Activated CD8-positive, alpha-beta T cell treated with anti-CD3 and anti-CD28 coated beads, Interleukin-2, amount 10 ng/mL, durations not matched to agents 7 days and 5 days (primary cell): ENCODE measurements at regions not wholly inside any gene's neighbourhood (a gene's known extent, or its start where the extent isn't known, plus 50 kb on each side); places are given as distances from the start of the nearest gene placed in this dataset.

Experiments used
- ATAC-seq: fragments of 150-1000 bp; cut with Tn5 transposase; one replicate; pipeline ENCODE4 v1.10.0; 2021; ENCODE audit warnings: moderate library complexity
- CTCF ChIA-PET: fragments of 350-600 bp; sonication (Branson Sonifier 250); formaldehyde crosslinking; loops from one replicate; lab custom pipeline; 2021; ENCODE audit warnings: antibody characterized with exemption; lab: Charles Lee
- POLR2A ChIA-PET: fragments of 350-600 bp; sonication (Branson Sonifier 250); formaldehyde crosslinking; loops from one replicate; lab custom pipeline; 2021; ENCODE audit warnings: antibody characterized with exemption; lab: Charles Lee
- DNase-seq: peaks from one replicate; pipeline ENCODE4 v3.0.0-alpha.2; 2020
- H3K27ac Mint-ChIP-seq: one replicate; pipeline ENCODE4 v1.8.0; 2021; ENCODE audit warnings: mild to moderate bottlenecking, mixed read lengths
- H3K27me3 Mint-ChIP-seq: one replicate; pipeline ENCODE4 v1.8.0; 2021; ENCODE audit warnings: low read depth, mixed read lengths
- H3K36me3 Mint-ChIP-seq: one replicate; pipeline ENCODE4 v1.8.0; 2021; ENCODE audit warnings: low read depth, mixed read lengths
- H3K4me1 Mint-ChIP-seq: one replicate; pipeline ENCODE4 v1.8.0; 2021; ENCODE audit warnings: low read depth, mixed read lengths
- H3K4me3 Mint-ChIP-seq: one replicate; pipeline ENCODE4 v1.8.0; 2021; ENCODE audit warnings: mild to moderate bottlenecking, mixed read lengths
- H3K9me3 Mint-ChIP-seq: one replicate; pipeline ENCODE4 v1.8.0; 2022; ENCODE audit warnings: mixed read lengths; ENCODE audit not compliant: insufficient read depth

DNA sequence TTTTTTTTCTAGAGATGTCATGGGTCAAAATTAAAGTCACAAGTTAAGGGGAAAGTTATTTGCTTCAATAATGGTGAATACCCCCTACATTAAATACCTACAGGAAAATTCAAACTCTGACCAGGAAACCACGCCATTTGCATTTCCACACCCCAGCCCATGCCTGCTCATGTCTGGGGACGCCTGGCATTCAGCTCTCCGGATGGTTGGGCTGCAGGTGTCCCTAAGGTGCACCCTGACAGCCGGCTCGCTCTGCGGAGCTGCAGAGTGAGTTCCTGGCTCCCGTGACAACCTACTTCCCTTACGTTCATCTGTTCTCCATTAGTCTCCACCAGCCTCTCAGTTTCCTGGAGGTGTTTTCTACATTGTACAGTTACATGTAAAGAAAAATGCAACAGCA lies 122.7 kb upstream of the RIOK3 start:
- no peaks in the 10 kb centered on the region for H3K9me3 Mint-ChIP-seq
- ChIA-PET CTCF (interaction anchor here (3.0 kb wide), 1 partner anchor 10 kb away, joined by 8 read pairs; no protein-coding TSS in a partner anchor), POLR2A (no interaction called here)
- ATAC-seq, result no peak
- H3K36me3 Mint-ChIP-seq, result peaks cover 29% of the 10 kb centered on the region
- no peak for DNase-seq
- no peak overlapping the region for H3K27ac Mint-ChIP-seq
- no peaks in the 10 kb centered on the region for H3K27me3 Mint-ChIP-seq
- H3K4me3 Mint-ChIP-seq, result no peak overlapping the region
- H3K4me1 Mint-ChIP-seq, result no peaks in the 10 kb centered on the region

DNA sequence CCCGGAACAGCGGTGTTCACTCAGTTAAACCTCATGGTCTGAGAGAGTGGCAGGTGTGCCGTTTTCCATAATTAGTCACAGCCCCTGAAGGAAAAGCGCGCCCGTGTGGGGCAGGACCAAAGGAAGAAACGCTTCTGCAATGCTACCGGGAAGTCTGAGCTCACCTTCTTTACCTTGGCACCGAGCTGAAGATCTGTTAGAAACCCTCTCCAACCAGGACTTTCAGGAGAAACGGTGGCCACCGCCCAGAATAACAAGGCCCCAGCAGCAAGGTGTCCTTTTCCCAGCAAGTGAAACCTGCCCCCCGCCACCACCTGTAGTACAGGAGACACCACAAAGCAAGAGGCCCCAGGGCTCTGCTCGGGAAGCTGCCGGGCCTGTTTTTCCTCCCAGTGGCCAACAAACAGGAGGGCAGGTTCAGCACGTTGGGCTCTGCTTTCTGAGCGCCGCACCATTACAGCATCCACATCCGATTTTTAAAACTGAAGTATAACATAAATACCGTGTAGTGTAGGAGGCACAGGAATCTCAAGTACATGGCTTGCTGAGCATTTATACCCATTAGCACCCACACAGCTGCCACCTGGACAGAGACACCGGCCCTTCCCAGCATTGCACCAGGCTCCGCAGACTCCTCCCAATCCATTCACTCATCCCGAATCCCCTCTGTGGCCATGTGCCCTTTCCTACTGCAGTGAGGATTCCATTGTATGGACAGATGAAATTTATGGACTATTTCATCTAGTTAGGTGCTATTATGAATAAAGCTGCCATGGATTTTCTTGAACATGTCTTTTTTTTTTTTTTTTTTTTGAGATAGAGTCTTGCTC lies 121.8 kb upstream of the RIOK3 start:
- no peak for DNase-seq
- no peaks in the 10 kb centered on the region for H3K27me3 Mint-ChIP-seq
- ChIA-PET CTCF (interaction anchor here (3.0 kb wide), 1 partner anchor 11 kb away, joined by 8 read pairs; no protein-coding TSS in a partner anchor), POLR2A (no interaction called here)
- no peaks in the 10 kb centered on the region for H3K4me1 Mint-ChIP-seq
- H3K27ac Mint-ChIP-seq, result no peak overlapping the region
- no peak overlapping the region for H3K4me3 Mint-ChIP-seq
- no peaks in the 10 kb centered on the region for H3K9me3 Mint-ChIP-seq
- no peak for ATAC-seq
- H3K36me3 Mint-ChIP-seq, result peaks cover 29% of the 10 kb centered on the region

DNA sequence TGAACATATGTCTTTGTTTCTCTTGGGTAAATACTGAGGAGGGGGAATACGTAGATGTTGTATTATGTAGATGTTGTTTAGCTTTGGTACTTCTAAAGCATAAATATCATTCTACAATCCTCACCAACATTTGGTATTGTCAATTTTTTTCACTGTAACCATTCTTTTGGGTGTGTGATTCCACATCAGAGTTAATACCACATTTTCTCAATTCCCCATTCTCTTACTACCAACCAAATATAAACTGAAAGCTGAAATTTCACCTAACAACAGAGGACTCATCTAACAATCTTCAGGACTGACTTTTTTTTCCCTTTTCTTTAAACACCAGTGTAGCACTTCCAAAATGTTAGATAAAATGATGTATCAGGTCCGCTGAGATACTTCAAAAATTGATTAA lies 120.7 kb upstream of the RIOK3 start:
- POLR2A ChIA-PET, result no interaction called here
- no peak for DNase-seq

DNA sequence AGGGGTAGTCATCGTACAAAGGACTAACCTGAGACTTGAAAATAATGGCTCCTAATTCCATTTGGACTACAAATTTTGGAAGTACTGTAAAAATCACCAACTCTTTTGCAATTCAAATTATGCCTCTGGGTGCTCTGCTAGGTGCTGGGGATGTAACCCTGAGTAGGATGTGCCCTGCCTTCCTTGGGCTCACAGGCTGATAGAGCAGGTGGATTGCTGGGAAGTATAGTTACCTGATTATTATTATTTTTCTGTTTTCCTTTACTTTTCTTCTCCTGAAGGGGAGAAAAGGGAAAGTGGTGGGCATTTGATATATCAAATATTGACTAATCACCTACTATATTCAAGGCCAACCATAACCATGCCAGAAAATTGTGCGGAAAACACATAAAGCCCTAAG lies 119.3 kb upstream of the RIOK3 start:
- POLR2A ChIA-PET, result interaction anchor here (0.6 kb wide), 1 partner anchor 63 kb away, joined by 3 read pairs; no protein-coding TSS in a partner anchor
- Mint-ChIP-seq H3K27me3 (no peaks in the 10 kb centered on the region), H3K4me3 (no peak overlapping the region), H3K9me3 (no peaks in the 10 kb centered on the region), H3K27ac (no peak overlapping the region), H3K36me3 (peaks cover 20% of the 10 kb centered on the region), H3K4me1 (no peaks in the 10 kb centered on the region)
- no peak for ATAC-seq
- CTCF ChIA-PET, result no interaction called here
- DNase-seq, result no peak

More for the DNA sequence above, 120.7 kb upstream of the RIOK3 start:
- Mint-ChIP-seq H3K9me3 (no peaks in the 10 kb centered on the region), H3K4me1 (no peaks in the 10 kb centered on the region), H3K27ac (no peak overlapping the region), H3K4me3 (no peak overlapping the region), H3K36me3 (peaks cover 24% of the 10 kb centered on the region), H3K27me3 (no peaks in the 10 kb centered on the region)
- CTCF ChIA-PET, result interaction anchor here (0.8 to 3.0 kb wide), 2 partner anchors 8 to 12 kb away, joined by 3 to 8 read pairs; no protein-coding TSS in a partner anchor
- no peak for ATAC-seq

DNA sequence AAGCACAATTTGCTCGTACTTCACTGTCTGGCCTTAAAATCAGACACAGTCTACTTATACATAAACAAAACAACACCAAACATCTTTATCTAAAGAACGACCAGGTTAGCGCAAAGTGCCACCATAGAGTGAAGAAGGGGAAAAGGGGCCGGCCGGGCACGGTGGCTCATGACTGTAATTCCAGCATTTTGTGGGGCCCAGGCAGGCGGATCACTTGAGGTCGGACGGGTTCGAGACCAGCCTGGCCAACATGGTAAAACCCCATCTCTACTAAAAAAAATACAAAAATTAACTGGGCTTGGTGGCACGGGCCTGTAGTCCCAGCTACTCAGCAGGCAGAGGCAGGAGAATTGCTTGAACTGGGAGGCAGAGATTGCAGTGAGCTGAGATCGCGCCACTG lies 118.5 kb upstream of the RIOK3 start:
- H3K27ac Mint-ChIP-seq, result no peak overlapping the region
- H3K9me3 Mint-ChIP-seq, result no peaks in the 10 kb centered on the region
- DNase-seq, result no peak
- POLR2A ChIA-PET, result interaction anchor here (0.5 kb wide), 1 partner anchor 24 kb away, joined by 3 read pairs; no protein-coding TSS in a partner anchor
- no peak overlapping the region for H3K4me3 Mint-ChIP-seq
- CTCF ChIA-PET, result no interaction called here
- ATAC-seq, result no peak
- no peaks in the 10 kb centered on the region for H3K4me1 Mint-ChIP-seq
- H3K36me3 Mint-ChIP-seq, result peaks cover 15% of the 10 kb centered on the region
- H3K27me3 Mint-ChIP-seq, result no peaks in the 10 kb centered on the region

DNA sequence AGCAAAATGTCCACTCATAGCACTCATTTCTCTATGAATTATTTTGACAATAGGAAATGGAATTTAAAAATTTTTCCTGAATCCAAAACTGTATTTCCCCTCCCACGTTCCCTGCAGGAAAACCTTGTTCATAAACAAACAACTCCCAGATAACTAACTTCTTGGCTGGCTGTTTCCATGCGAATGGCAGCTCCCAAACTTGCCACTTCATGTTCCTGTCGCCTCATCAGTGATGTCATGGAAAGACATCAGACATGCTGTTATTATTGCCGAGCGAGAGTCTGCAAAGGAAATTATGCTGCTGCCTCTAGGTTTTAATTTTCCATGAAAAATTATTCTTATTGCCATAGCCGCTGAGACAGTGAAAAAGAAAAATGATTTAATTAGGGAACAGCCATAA lies 117.0 kb upstream of the RIOK3 start:
- CTCF ChIA-PET, result no interaction called here

DNA sequence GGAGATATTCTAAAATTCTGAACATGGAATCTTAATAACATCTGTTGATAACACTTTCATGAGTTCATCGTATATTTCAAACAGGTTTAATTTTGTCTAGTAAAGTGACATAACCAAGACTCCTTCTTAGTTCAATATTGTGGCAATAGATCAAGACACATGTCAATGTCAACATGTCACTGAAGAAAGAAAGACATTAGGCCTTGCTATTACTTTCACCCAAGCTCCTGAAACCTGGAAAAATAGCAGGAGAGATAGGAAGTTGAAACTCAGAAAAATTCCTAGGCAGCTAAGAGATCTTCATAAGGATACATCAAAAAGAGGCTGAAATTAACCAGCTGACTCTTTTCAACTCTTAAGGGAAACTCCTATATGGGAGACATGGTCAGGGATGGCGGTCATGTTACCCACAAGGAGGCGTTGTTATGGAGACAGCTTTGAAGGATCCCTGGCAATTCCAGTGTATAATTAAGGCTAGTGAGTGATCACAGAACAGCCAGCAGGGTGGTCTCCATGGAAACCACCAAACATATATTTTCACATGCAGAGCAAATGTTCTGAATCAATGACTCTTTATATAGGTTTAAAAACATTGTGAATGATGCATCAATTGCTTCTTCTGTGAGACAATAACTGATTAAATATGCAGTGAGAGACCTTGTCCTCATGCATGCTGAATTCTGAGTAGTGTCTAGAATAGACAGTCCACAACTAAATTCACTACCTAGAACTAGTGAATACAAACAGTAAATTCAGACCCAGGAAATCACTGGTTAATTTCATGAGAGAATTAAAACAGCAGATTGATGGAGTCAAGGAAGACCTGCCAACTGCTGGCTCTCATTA lies 115.3 kb upstream of the RIOK3 start:
- Mint-ChIP-seq H3K27ac (no peak overlapping the region), H3K4me1 (no peaks in the 10 kb centered on the region), H3K9me3 (no peaks in the 10 kb centered on the region), H3K36me3 (peaks cover 3% of the 10 kb centered on the region), H3K4me3 (no peak overlapping the region), H3K27me3 (no peaks in the 10 kb centered on the region)
- DNase-seq, result no peak
- ATAC-seq, result no peak
- CTCF ChIA-PET, result no interaction called here
- POLR2A ChIA-PET, result interaction anchor here (0.6 kb wide), 1 partner anchor 38 kb away, joined by 3 read pairs; no protein-coding TSS in a partner anchor

More for the DNA sequence above, 117.0 kb upstream of the RIOK3 start:
- Mint-ChIP-seq H3K36me3 (peaks cover 3% of the 10 kb centered on the region), H3K27me3 (no peaks in the 10 kb centered on the region), H3K4me1 (no peaks in the 10 kb centered on the region), H3K4me3 (no peak overlapping the region), H3K9me3 (no peaks in the 10 kb centered on the region), H3K27ac (no peak overlapping the region)
- DNase-seq (no peak), ATAC-seq (no peak)
- POLR2A ChIA-PET, result no interaction called here

DNA sequence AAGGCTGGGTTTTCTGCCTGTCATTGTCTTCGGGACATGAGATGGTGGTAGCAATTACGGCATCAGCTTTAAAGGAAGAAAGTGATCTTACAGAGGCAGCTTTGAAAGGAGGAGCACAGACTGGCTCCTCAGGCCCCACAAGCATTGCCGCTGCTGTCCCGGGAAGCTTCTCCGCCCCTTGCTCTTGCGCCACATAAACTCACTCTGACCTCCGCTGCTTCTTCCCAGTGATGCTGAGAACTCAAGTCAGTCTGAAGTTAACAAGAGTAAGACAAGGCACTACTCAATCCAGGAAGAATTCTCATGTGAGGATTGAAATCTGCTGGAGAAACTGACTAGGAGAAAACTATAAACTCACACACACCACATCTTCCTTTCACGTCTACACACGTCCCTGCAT lies 112.4 kb upstream of the RIOK3 start:
- Mint-ChIP-seq H3K27me3 (no peaks in the 10 kb centered on the region), H3K36me3 (peaks cover 10% of the 10 kb centered on the region), H3K4me1 (no peaks in the 10 kb centered on the region), H3K9me3 (no peaks in the 10 kb centered on the region), H3K27ac (no peak overlapping the region), H3K4me3 (no peak overlapping the region)
- CTCF ChIA-PET, result interaction anchor here (0.7 kb wide), 1 partner anchor 8 kb away, joined by 3 read pairs; no protein-coding TSS in a partner anchor
- DNase-seq (no peak), ATAC-seq (no peak)
- POLR2A ChIA-PET, result no interaction called here

DNA sequence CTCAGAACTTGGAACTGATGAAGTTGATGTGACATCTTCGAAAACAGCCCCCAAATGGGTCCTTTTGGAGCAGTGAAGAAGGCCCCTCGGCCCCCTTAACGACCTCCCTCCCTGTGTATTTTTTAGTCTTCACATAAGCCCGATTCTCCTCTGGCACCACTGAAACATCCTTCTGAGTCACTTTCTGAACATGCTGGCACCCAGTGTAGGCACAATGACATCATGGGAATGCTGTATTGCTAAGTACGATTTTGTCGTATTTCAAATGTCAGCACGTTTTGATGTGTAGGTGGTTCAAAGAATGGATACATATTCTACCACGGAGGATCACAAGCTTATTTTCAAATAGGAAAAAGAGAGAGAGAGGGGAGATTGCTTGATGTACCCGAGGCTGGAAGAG lies 111.7 kb upstream of the RIOK3 start:
- ChIA-PET CTCF (no interaction called here), POLR2A (interaction anchor here (0.7 kb wide), 1 partner anchor 340 kb away, joined by 3 read pairs; no protein-coding TSS in a partner anchor)
- Mint-ChIP-seq H3K4me3 (no peak overlapping the region), H3K4me1 (no peaks in the 10 kb centered on the region), H3K36me3 (peaks cover 10% of the 10 kb centered on the region), H3K27me3 (no peaks in the 10 kb centered on the region), H3K27ac (no peak overlapping the region), H3K9me3 (no peaks in the 10 kb centered on the region)
- DNase-seq (no peak), ATAC-seq (no peak)

DNA sequence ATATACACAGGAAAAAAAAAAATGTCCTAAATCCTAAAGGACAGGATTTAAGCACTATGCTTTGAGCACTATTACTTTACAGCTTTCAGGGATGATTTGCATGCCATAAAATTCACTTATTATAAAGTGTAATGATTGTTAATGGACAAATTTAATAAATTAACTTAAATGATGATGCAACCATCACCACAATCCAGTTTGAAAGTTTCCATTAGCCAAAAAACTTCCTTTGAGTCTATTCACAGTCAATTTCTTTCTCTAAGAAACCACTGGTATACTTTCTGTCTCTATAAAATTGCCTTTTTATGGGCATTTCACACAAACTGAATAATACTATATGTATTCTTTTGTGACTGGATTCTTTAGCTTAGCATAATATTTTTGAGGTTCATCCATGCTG lies 111.1 kb upstream of the RIOK3 start:
- Mint-ChIP-seq H3K4me3 (no peak overlapping the region), H3K36me3 (peaks cover 10% of the 10 kb centered on the region), H3K27ac (no peak overlapping the region), H3K9me3 (no peaks in the 10 kb centered on the region), H3K4me1 (no peaks in the 10 kb centered on the region), H3K27me3 (no peaks in the 10 kb centered on the region)
- DNase-seq, result no peak
- ChIA-PET CTCF (no interaction called here), POLR2A (interaction anchor here (0.7 kb wide), 1 partner anchor 340 kb away, joined by 3 read pairs; no protein-coding TSS in a partner anchor)
- no peak for ATAC-seq

DNA sequence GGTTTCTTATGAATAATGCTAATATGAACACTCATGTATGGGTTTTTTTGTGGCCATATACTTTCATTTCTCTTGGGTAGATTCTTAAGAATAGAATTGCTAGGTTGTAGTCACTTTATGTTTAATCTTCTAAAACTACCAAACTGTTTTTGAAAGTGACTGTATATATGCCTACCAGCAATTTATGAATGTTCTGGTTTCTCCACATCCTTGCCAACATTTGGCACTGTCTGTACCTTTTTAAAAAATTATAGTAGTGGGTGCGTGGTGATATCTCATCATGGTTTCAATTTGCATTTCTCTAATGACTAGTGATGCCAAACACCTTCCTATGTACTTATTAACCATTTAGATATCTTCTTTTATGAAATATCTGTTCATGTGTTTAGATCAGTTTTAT lies 110.6 kb upstream of the RIOK3 start:
- no peak overlapping the region for H3K4me3 Mint-ChIP-seq
- H3K36me3 Mint-ChIP-seq, result peaks cover 13% of the 10 kb centered on the region
- ChIA-PET CTCF (no interaction called here), POLR2A (no interaction called here)
- no peaks in the 10 kb centered on the region for H3K9me3 Mint-ChIP-seq
- H3K27ac Mint-ChIP-seq, result no peak overlapping the region
- DNase-seq (no peak), ATAC-seq (no peak)
- no peaks in the 10 kb centered on the region for H3K27me3 Mint-ChIP-seq
- no peaks in the 10 kb centered on the region for H3K4me1 Mint-ChIP-seq
